ENCODE measurements at regions not wholly inside any gene's neighbourhood (a gene's known extent, or its start where the extent isn't known, plus 50 kb on each side); places are given as distances from the start of the nearest gene placed in this dataset.

- DNase-seq (no peak), ATAC-seq (replicated peaks in 1 of 4) (no peak)
- ChIA-PET CTCF (no interaction called here), POLR2A (no interaction called here)
- H3K27ac Mint-ChIP-seq = no peak overlapping the region
- H3K4me3 ChIP-seq (ENCODE audit: control insufficient read depth in 1 of 2, extremely low read depth in 1 of 2, low read length in 1 of 2) = no peak overlapping the region
- WGBS (ENCODE audit: insufficient coverage) = no CpG with 5 or more reads among the region's 2 CpGs
- peaks cover 0 to 5% of the 10 kb centered on the region in 2 experiments for H3K27me3 ChIP-seq (replicated peaks in 1 of 2; ENCODE audit: control insufficient read depth in 2 of 2, extremely low read depth in 1 of 2, insufficient read depth in 2 of 2, low read length in 1 of 2)
- H3K4me1 ChIP-seq (ENCODE audit: control insufficient read depth in 1 of 2, extremely low read depth in 1 of 2, insufficient read depth in 2 of 2, low read length in 2 of 2) = no peaks in the 10 kb centered on the region
- no peaks in the 10 kb centered on the region for H3K9me3 Mint-ChIP-seq
- H3K4me1 Mint-ChIP-seq = peaks cover 0 to 2% (median 0%) of the 10 kb centered on the region in 3 donors
- H3K4me3 Mint-ChIP-seq = no peak overlapping the region
- no peak overlapping the region for H3K27ac ChIP-seq (ENCODE audit: low read length)
- no peaks in the 10 kb centered on the region for H3K36me3 ChIP-seq (ENCODE audit: control insufficient read depth in 2 of 2, extremely low read depth in 1 of 2, insufficient read depth in 1 of 2, low read length in 1 of 2)
- no peaks in the 10 kb centered on the region for H3K36me3 Mint-ChIP-seq
- H3K9me3 ChIP-seq = no peaks in the 10 kb centered on the region
- H3K27me3 Mint-ChIP-seq = peaks cover 7 to 13% of the 10 kb centered on the region in 2 donors
Measured at GRCh38 chr6:88493717-88494116, 327.6 kb upstream of the CNR1 start.

GRCh38 chr6:88492824-88493223 is 326.7 kb upstream of the CNR1 start:
- ChIA-PET POLR2A (interaction anchor here in 1 of 2 donors (0.5 to 0.6 kb wide), 3 partner anchors 20 to 799 kb away, joined by 3 to 4 read pairs (median 3); no protein-coding TSS in a partner anchor), CTCF (interaction anchor here in 1 of 2 donors (0.6 kb wide), 1 partner anchor 850 kb away, joined by 5 read pairs; no protein-coding TSS in a partner anchor)
- peaks cover 5 to 11% of the 10 kb centered on the region in 2 donors for H3K27me3 Mint-ChIP-seq
- peaks cover 0 to 2% (median 0%) of the 10 kb centered on the region in 3 donors for H3K4me1 Mint-ChIP-seq
- no CpG with 5 or more reads among the region's 2 CpGs for WGBS (ENCODE audit: insufficient coverage)
- H3K36me3 ChIP-seq (ENCODE audit: control insufficient read depth in 2 of 2, extremely low read depth in 1 of 2, insufficient read depth in 1 of 2, low read length in 1 of 2) = no peaks in the 10 kb centered on the region
- H3K27ac Mint-ChIP-seq = no peak overlapping the region
- H3K4me1 ChIP-seq (ENCODE audit: control insufficient read depth in 1 of 2, extremely low read depth in 1 of 2, insufficient read depth in 2 of 2, low read length in 2 of 2) = no peaks in the 10 kb centered on the region
- peaks cover 0 to 2% of the 10 kb centered on the region in 2 experiments for H3K27me3 ChIP-seq (replicated peaks in 1 of 2; ENCODE audit: control insufficient read depth in 2 of 2, extremely low read depth in 1 of 2, insufficient read depth in 2 of 2, low read length in 1 of 2)
- H3K27ac ChIP-seq (ENCODE audit: low read length) = no peak overlapping the region
- H3K4me3 ChIP-seq (ENCODE audit: control insufficient read depth in 1 of 2, extremely low read depth in 1 of 2, low read length in 1 of 2) = no peak overlapping the region
- no peaks in the 10 kb centered on the region for H3K36me3 Mint-ChIP-seq
- no peaks in the 10 kb centered on the region for H3K9me3 ChIP-seq
- DNase-seq (no peak), ATAC-seq (replicated peaks in 1 of 4) (no peak)
- no peak overlapping the region for H3K4me3 Mint-ChIP-seq
- H3K9me3 Mint-ChIP-seq = no peaks in the 10 kb centered on the region

- Histone ChIP-seq H3K4me1 (ENCODE audit: control insufficient read depth in 1 of 2, extremely low read depth in 1 of 2, insufficient read depth in 2 of 2, low read length in 2 of 2) (no peaks in the 10 kb centered on the region), H3K4me3 (ENCODE audit: control insufficient read depth in 1 of 2, extremely low read depth in 1 of 2, low read length in 1 of 2) (no peak overlapping the region), H3K27me3 (replicated peaks in 1 of 2; ENCODE audit: control insufficient read depth in 2 of 2, extremely low read depth in 1 of 2, insufficient read depth in 2 of 2, low read length in 1 of 2) (peaks cover 0 to 2% of the 10 kb centered on the region in 2 experiments), H3K36me3 (ENCODE audit: control insufficient read depth in 2 of 2, extremely low read depth in 1 of 2, insufficient read depth in 1 of 2, low read length in 1 of 2) (no peaks in the 10 kb centered on the region), H3K9me3 (no peaks in the 10 kb centered on the region), H3K27ac (ENCODE audit: low read length) (no peak overlapping the region)
- no peak overlapping the region for H3K4me3 Mint-ChIP-seq
- H3K36me3 Mint-ChIP-seq = no peaks in the 10 kb centered on the region
- H3K4me1 Mint-ChIP-seq = peaks cover 0 to 2% (median 0%) of the 10 kb centered on the region in 3 donors
- 92% methylated on average over 2 of the region's 2 CpGs for WGBS (ENCODE audit: insufficient coverage)
- DNase-seq (no peak), ATAC-seq (replicated peaks in 1 of 4) (no peak)
- H3K27ac Mint-ChIP-seq = no peak overlapping the region
- POLR2A ChIA-PET = interaction anchor here in 1 of 2 donors (0.6 kb wide), 2 partner anchors 19 to 799 kb away, joined by 3 read pairs; no protein-coding TSS in a partner anchor
- peaks cover 5 to 11% of the 10 kb centered on the region in 2 donors for H3K27me3 Mint-ChIP-seq
- CTCF ChIA-PET = interaction anchor here in 1 of 2 donors (0.6 kb wide), 1 partner anchor 849 kb away, joined by 5 read pairs; no protein-coding TSS in a partner anchor
- H3K9me3 Mint-ChIP-seq = no peaks in the 10 kb centered on the region
Measured at GRCh38 chr6:88492241-88492640, 326.1 kb upstream of the CNR1 start.

- H3K4me3 ChIP-seq (ENCODE audit: control insufficient read depth in 1 of 2, extremely low read depth in 1 of 2, low read length in 1 of 2) = no peak overlapping the region
- Mint-ChIP-seq H3K27ac (no peak overlapping the region), H3K36me3 (no peaks in the 10 kb centered on the region), H3K4me3 (no peak overlapping the region), H3K27me3 (peaks cover 5 to 9% of the 10 kb centered on the region in 2 donors), H3K4me1 (peaks cover 0 to 2% (median 0%) of the 10 kb centered on the region in 3 donors), H3K9me3 (no peaks in the 10 kb centered on the region)
- ATAC-seq (replicated peaks in 1 of 4) (no peak), DNase-seq (no peak)
- H3K4me1 ChIP-seq (ENCODE audit: control insufficient read depth in 1 of 2, extremely low read depth in 1 of 2, insufficient read depth in 2 of 2, low read length in 2 of 2) = no peaks in the 10 kb centered on the region
- ChIA-PET CTCF (no interaction called here), POLR2A (no interaction called here)
- no CpG with 5 or more reads among the region's 4 CpGs for WGBS (ENCODE audit: insufficient coverage)
- no peaks in the 10 kb centered on the region for H3K9me3 ChIP-seq
- H3K36me3 ChIP-seq (ENCODE audit: control insufficient read depth in 2 of 2, extremely low read depth in 1 of 2, insufficient read depth in 1 of 2, low read length in 1 of 2) = no peaks in the 10 kb centered on the region
- H3K27me3 ChIP-seq (replicated peaks in 1 of 2; ENCODE audit: control insufficient read depth in 2 of 2, extremely low read depth in 1 of 2, insufficient read depth in 2 of 2, low read length in 1 of 2) = peaks cover 0 to 2% of the 10 kb centered on the region in 2 experiments
- H3K27ac ChIP-seq (ENCODE audit: low read length) = no peak overlapping the region
Measured at GRCh38 chr6:88491266-88491880, 325.2 kb upstream of the CNR1 start.

- WGBS (ENCODE audit: insufficient coverage) = no CpG with 5 or more reads among the region's 2 CpGs
- DNase-seq (no peak), ATAC-seq (replicated peaks in 1 of 4) (no peak)
- H3K9me3 Mint-ChIP-seq = no peaks in the 10 kb centered on the region
- Histone ChIP-seq H3K27ac (ENCODE audit: low read length) (no peak overlapping the region), H3K4me3 (ENCODE audit: control insufficient read depth in 1 of 2, extremely low read depth in 1 of 2, low read length in 1 of 2) (no peak overlapping the region), H3K36me3 (ENCODE audit: control insufficient read depth in 2 of 2, extremely low read depth in 1 of 2, insufficient read depth in 1 of 2, low read length in 1 of 2) (no peaks in the 10 kb centered on the region), H3K27me3 (replicated peaks in 1 of 2; ENCODE audit: control insufficient read depth in 2 of 2, extremely low read depth in 1 of 2, insufficient read depth in 2 of 2, low read length in 1 of 2) (peaks cover 0 to 2% of the 10 kb centered on the region in 2 experiments), H3K9me3 (no peaks in the 10 kb centered on the region), H3K4me1 (ENCODE audit: control insufficient read depth in 1 of 2, extremely low read depth in 1 of 2, insufficient read depth in 2 of 2, low read length in 2 of 2) (no peaks in the 10 kb centered on the region)
- peaks cover 5 to 8% of the 10 kb centered on the region in 2 donors for H3K27me3 Mint-ChIP-seq
- POLR2A ChIA-PET = no interaction called here
- no peak overlapping the region for H3K27ac Mint-ChIP-seq
- H3K36me3 Mint-ChIP-seq = no peaks in the 10 kb centered on the region
- CTCF ChIA-PET = no interaction called here
- peaks cover 0 to 2% (median 0%) of the 10 kb centered on the region in 3 donors for H3K4me1 Mint-ChIP-seq
- H3K4me3 Mint-ChIP-seq = no peak overlapping the region
Measured at GRCh38 chr6:88490908-88491264, 324.7 kb upstream of the CNR1 start.

- no peak for DNase-seq
- H3K36me3 Mint-ChIP-seq = no peaks in the 10 kb centered on the region
- H3K27ac Mint-ChIP-seq = no peak overlapping the region
- H3K27me3 Mint-ChIP-seq = peaks cover 5 to 8% of the 10 kb centered on the region in 2 donors
- peaks cover 0 to 2% (median 0%) of the 10 kb centered on the region in 3 donors for H3K4me1 Mint-ChIP-seq
- Histone ChIP-seq H3K36me3 (ENCODE audit: control insufficient read depth in 2 of 2, extremely low read depth in 1 of 2, insufficient read depth in 1 of 2, low read length in 1 of 2) (no peaks in the 10 kb centered on the region), H3K27me3 (replicated peaks in 1 of 2; ENCODE audit: control insufficient read depth in 2 of 2, extremely low read depth in 1 of 2, insufficient read depth in 2 of 2, low read length in 1 of 2) (peaks cover 0 to 2% of the 10 kb centered on the region in 2 experiments), H3K27ac (ENCODE audit: low read length) (no peak overlapping the region), H3K4me1 (ENCODE audit: control insufficient read depth in 1 of 2, extremely low read depth in 1 of 2, insufficient read depth in 2 of 2, low read length in 2 of 2) (no peaks in the 10 kb centered on the region), H3K9me3 (no peaks in the 10 kb centered on the region), H3K4me3 (ENCODE audit: control insufficient read depth in 1 of 2, extremely low read depth in 1 of 2, low read length in 1 of 2) (no peak overlapping the region)
- CTCF ChIA-PET = interaction anchor here in 1 of 2 donors (0.6 kb wide), 1 partner anchor 855 kb away, joined by 5 read pairs; no protein-coding TSS in a partner anchor
- POLR2A ChIA-PET = interaction anchor here in 1 of 2 donors (0.6 kb wide), 1 partner anchor 115 kb away, joined by 7 read pairs; no protein-coding TSS in a partner anchor
- H3K9me3 Mint-ChIP-seq = no peaks in the 10 kb centered on the region
- H3K4me3 Mint-ChIP-seq = no peak overlapping the region
- WGBS (ENCODE audit: insufficient coverage) = no CpG with 5 or more reads among the region's 6 CpGs
- ATAC-seq (replicated peaks in 1 of 4) = no peak
Measured at GRCh38 chr6:88490195-88490907, 324.2 kb upstream of the CNR1 start.
